Colonic mucosa (tissue), 4 donors: ENCODE measurements at regions not wholly inside any gene's neighbourhood (a gene's known extent, or its start where the extent isn't known, plus 50 kb on each side); places are given as distances from the start of the nearest gene placed in this dataset.
A peak's percentile ranks its signal among the peaks of the same experiment; 100 is the strongest.

Source experiments
- DNase-seq: peaks from one replicate; pipeline ENCODE4 v3.0.0-alpha.2; 2020
- H3K27ac ChIP-seq: fragments of 200-600 bp; one replicate; pipeline ENCODE4 v1.8.0; 2021
- H3K27me3 ChIP-seq: fragments of 200-600 bp; one replicate; pipeline ENCODE4 v1.8.0; 2021
- H3K36me3 ChIP-seq: fragments of 200-600 bp; one replicate; pipeline ENCODE4 v1.8.0; 2021
- H3K4me1 ChIP-seq: fragments of 200-600 bp; one replicate; pipeline ENCODE4 v1.8.0; 2021; ENCODE audit warnings: mild to moderate bottlenecking
- H3K4me3 ChIP-seq: fragments of 200-600 bp; one replicate; pipeline ENCODE4 v1.8.0; 2021
- H3K9ac ChIP-seq, 2 donors: one replicate each; pipeline ENCODE4 v1.7.0; 2013; ENCODE audit warnings: control low read depth in 2 of 2, low read depth in 2 of 2, low read length in 2 of 2
- H3K9me3 ChIP-seq: fragments of 200-600 bp; one replicate; pipeline ENCODE4 v1.8.0; 2021
- intact Hi-C: fragments of 100-400 bp; cut with DNase I; formaldehyde crosslinking; loops from one replicate; pipeline ENCODE4 v1.14.1; 2022
- TF ChIP-seq, protein P1 (sequence below): fragments of 200-600 bp; IDR thresholded peaks from one replicate; pipeline ENCODE4 v1.8.0; 2022; ENCODE audit warnings: antibody characterized with exemption, mild to moderate bottlenecking
- donor health status: healthy.
- donor health status: DM: no; HTN: no; CAD: no.
- donor health status: DM: no; HTN: no; CAD: no.

- Histone ChIP-seq H3K36me3 (no peaks in the 10 kb centered on the region), H3K4me3 (no peak overlapping the region), H3K4me1 (no peaks in the 10 kb centered on the region), H3K27ac (no peak overlapping the region), H3K27me3 (no peaks in the 10 kb centered on the region), H3K9ac (no peak overlapping the region), H3K9me3 (no peaks in the 10 kb centered on the region)
- DNase-seq = no peak
- TF ChIP-seq, protein P1, sequence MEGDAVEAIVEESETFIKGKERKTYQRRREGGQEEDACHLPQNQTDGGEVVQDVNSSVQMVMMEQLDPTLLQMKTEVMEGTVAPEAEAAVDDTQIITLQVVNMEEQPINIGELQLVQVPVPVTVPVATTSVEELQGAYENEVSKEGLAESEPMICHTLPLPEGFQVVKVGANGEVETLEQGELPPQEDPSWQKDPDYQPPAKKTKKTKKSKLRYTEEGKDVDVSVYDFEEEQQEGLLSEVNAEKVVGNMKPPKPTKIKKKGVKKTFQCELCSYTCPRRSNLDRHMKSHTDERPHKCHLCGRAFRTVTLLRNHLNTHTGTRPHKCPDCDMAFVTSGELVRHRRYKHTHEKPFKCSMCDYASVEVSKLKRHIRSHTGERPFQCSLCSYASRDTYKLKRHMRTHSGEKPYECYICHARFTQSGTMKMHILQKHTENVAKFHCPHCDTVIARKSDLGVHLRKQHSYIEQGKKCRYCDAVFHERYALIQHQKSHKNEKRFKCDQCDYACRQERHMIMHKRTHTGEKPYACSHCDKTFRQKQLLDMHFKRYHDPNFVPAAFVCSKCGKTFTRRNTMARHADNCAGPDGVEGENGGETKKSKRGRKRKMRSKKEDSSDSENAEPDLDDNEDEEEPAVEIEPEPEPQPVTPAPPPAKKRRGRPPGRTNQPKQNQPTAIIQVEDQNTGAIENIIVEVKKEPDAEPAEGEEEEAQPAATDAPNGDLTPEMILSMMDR = no peak
- intact Hi-C loops = no loop called here
Observed at GRCh38 chr9:119003882-119004617, 365.2 kb downstream of the BRINP1 start.

DNA sequence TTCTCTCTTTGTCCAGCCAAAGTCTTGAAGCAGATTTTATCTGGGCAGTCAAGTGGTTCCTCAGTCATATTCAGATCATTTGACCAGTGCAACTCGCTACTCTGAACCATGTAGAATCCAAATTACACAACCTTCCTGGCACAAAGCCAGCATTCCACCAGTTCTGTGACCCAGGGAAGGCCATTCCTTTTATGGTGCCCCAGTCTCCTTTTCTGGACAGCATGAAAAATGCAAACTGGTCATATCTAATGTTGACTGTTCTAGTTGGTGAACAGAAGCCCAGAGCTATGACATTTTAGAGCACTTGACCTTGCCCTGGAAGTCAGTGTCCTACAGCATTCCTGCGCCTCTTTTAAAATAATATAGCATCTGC, 364.6 kb downstream of the BRINP1 start:
- intact Hi-C loops = no loop called here
- Histone ChIP-seq H3K4me3 (no peak overlapping the region), H3K36me3 (no peaks in the 10 kb centered on the region), H3K9ac (no peak overlapping the region), H3K27me3 (no peaks in the 10 kb centered on the region), H3K4me1 (no peaks in the 10 kb centered on the region), H3K9me3 (no peaks in the 10 kb centered on the region), H3K27ac (no peak overlapping the region)
- peak; percentile 27 for DNase-seq
- TF ChIP-seq, protein P1 = no peak

- intact Hi-C loops = no loop called here
- H3K27me3 ChIP-seq = no peaks in the 10 kb centered on the region
- no peak overlapping the region for H3K27ac ChIP-seq
- TF ChIP-seq, protein P1 = no peak
- DNase-seq = no peak
- no peak overlapping the region for H3K4me3 ChIP-seq
- no peaks in the 10 kb centered on the region for H3K9me3 ChIP-seq
- no peaks in the 10 kb centered on the region for H3K4me1 ChIP-seq
- H3K9ac ChIP-seq = no peak overlapping the region
- no peaks in the 10 kb centered on the region for H3K36me3 ChIP-seq
Observed at GRCh38 chr9:119005162-119005561, 364.1 kb downstream of the BRINP1 start.

DNA sequence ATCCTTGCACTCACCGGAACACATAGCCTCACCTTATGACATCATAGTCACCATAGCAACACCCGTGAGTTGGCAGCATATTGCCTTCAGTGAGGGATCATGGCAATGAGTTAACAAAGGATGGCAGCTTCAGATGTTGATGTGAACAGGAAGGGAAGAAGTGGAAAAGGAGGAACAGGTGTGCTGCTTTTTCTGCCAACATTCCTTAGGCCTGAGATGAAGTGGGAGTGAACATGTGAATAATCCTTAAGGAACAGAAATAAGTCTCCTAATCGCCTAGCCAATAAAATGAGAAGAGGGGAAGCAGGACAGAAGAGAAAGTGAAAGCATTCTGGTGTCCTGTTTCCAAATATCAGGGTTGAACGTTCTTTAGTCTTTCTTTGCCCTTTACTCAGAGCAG, 360.0 kb downstream of the BRINP1 start:
- no peaks in the 10 kb centered on the region for H3K9me3 ChIP-seq
- H3K4me1 ChIP-seq = no peaks in the 10 kb centered on the region
- no peak overlapping the region for H3K27ac ChIP-seq
- H3K36me3 ChIP-seq = no peaks in the 10 kb centered on the region
- no peaks in the 10 kb centered on the region for H3K27me3 ChIP-seq
- TF ChIP-seq, protein P1 = no peak
- intact Hi-C loops = no loop called here
- no peak for DNase-seq
- H3K4me3 ChIP-seq = no peak overlapping the region
- H3K9ac ChIP-seq = no peak overlapping the region

GRCh38 chr9:119020284-119020683, 349.0 kb downstream of the BRINP1 start:
- intact Hi-C loops = no loop called here
- Histone ChIP-seq H3K27ac (no peak overlapping the region), H3K27me3 (no peaks in the 10 kb centered on the region), H3K9me3 (no peaks in the 10 kb centered on the region), H3K4me3 (no peak overlapping the region), H3K9ac (no peak overlapping the region), H3K4me1 (no peaks in the 10 kb centered on the region), H3K36me3 (no peaks in the 10 kb centered on the region)
- TF ChIP-seq, protein P1 = no peak
- DNase-seq = no peak
